PC-3 (cell line): ENCODE measurements at regions not wholly inside any gene's neighbourhood (a gene's known extent, or its start where the extent isn't known, plus 50 kb on each side); places are given as distances from the start of the nearest gene placed in this dataset.

Source experiments
- ATAC-seq: fragments of 200-7000 bp; cut with Tn5 transposase; 2 replicates; pipeline ENCODE4 v1.9.1; 2020; ENCODE audit warnings: mild to moderate bottlenecking, moderate library complexity
- BruUV-seq: library from RNA; stranded (reverse); fragments of 400-500 nt; replicated peaks from 2 replicates; lab custom pipeline; 2021; lab: Mats Ljungman, UMichigan
- CTCF ChIA-PET: fragments of 300-600 bp; sonication (Branson Sonifier 250); formaldehyde crosslinking; loops from one replicate; lab custom pipeline; 2022; ENCODE audit warnings: antibody characterized with exemption; lab: Charles Lee
- POLR2A ChIA-PET: fragments of 300-600 bp; sonication (Branson Sonifier 250); formaldehyde crosslinking; loops from one replicate; lab custom pipeline; 2022; ENCODE audit warnings: antibody characterized with exemption; ENCODE audit not compliant: unreplicated experiment; lab: Charles Lee
- DNase-seq: peaks from one replicate; pipeline ENCODE4 v3.0.0-alpha.2; 2015
- H2AFZ ChIP-seq: fragments of 300-600 bp; sonication (generic); 2 replicates; pipeline ENCODE4 v1.6.0; 2016; ENCODE audit warnings: antibody characterized with exemption, low read length
- H3F3A ChIP-seq: fragments of 300-600 bp; sonication (generic); one replicate; pipeline ENCODE4 v1.6.0; 2017; ENCODE audit warnings: antibody characterized with exemption, low read length, control low read depth, mild to moderate bottlenecking; ENCODE audit not compliant: unreplicated experiment
- H3K27ac ChIP-seq: fragments of 300-600 bp; sonication (generic); 2 replicates; pipeline ENCODE4 v1.5.1; 2016; ENCODE audit warnings: mild to moderate bottlenecking, low read length
- H3K27me3 ChIP-seq: fragments of 300-600 bp; sonication (generic); 2 replicates; pipeline ENCODE4 v1.6.1; 2016; ENCODE audit warnings: low read length, mixed read lengths
- H3K36me3 ChIP-seq: fragments of 300-600 bp; sonication (generic); 2 replicates; pipeline ENCODE4 v1.6.1; 2016; ENCODE audit warnings: low read depth, mixed run types, low read length, mixed read lengths
- H3K4me1 ChIP-seq: fragments of 300-600 bp; sonication (generic); 2 replicates; pipeline ENCODE4 v1.5.1; 2016; ENCODE audit warnings: low read length; ENCODE audit not compliant: insufficient read depth
- H3K4me2 ChIP-seq: fragments of 300-600 bp; sonication (generic); 2 replicates; pipeline ENCODE4 v1.6.0; 2016; ENCODE audit warnings: low read length
- H3K4me3 ChIP-seq: fragments of 300-600 bp; sonication (generic); 2 replicates; pipeline ENCODE4 v1.5.1; 2016; ENCODE audit warnings: mild to moderate bottlenecking, low read length, mixed read lengths
- H3K79me2 ChIP-seq: fragments of 300-600 bp; sonication (generic); 2 replicates; pipeline ENCODE4 v1.6.1; 2017; ENCODE audit warnings: low read length, mixed read lengths
- H3K9ac ChIP-seq: fragments of 300-600 bp; sonication (generic); 2 replicates; pipeline ENCODE4 v1.6.0; 2016; ENCODE audit warnings: mild to moderate bottlenecking, low read length
- H3K9me2 ChIP-seq: fragments of 300-600 bp; sonication (generic); replicated peaks from 2 replicates; pipeline ENCODE4 v1.6.1; 2016; ENCODE audit warnings: mixed run types, low read length, mixed read lengths
- H3K9me3 ChIP-seq: fragments of 300-600 bp; sonication (generic); 2 replicates; pipeline ENCODE4 v1.6.1; 2016; ENCODE audit warnings: low read length, mixed read lengths
- H4K20me1 ChIP-seq: fragments of 300-600 bp; sonication (generic); 2 replicates; pipeline ENCODE4 v1.6.1; 2016; ENCODE audit warnings: low read length, mixed read lengths
- EZH2 ChIP-seq: fragments of 300-600 bp; sonication (generic); IDR thresholded peaks from one replicate; pipeline ENCODE4 v1.6.1; 2017; ENCODE audit warnings: antibody characterized with exemption, mild to moderate bottlenecking, low read length; ENCODE audit not compliant: unreplicated experiment
- EZH2phosphoT487 ChIP-seq: fragments of 300-600 bp; sonication (generic); IDR thresholded peaks from 2 replicates; pipeline ENCODE4 v1.6.1; 2018; ENCODE audit warnings: mild to moderate bottlenecking, antibody characterized with exemption, low read length, borderline replicate concordance
- intact Hi-C: fragments of 100-400 bp; cut with micrococcal nuclease; formaldehyde crosslinking; loops from 2 replicates; pipeline ENCODE4 v1.9.0; 2023
- TF ChIP-seq, protein P1 (sequence below): fragments of 300-600 bp; sonication (generic); conservative IDR thresholded peaks from 2 replicates; pipeline ENCODE4 v1.5.1; 2017; ENCODE audit warnings: antibody characterized with exemption, low read depth, mild to moderate bottlenecking, low read length

DNA sequence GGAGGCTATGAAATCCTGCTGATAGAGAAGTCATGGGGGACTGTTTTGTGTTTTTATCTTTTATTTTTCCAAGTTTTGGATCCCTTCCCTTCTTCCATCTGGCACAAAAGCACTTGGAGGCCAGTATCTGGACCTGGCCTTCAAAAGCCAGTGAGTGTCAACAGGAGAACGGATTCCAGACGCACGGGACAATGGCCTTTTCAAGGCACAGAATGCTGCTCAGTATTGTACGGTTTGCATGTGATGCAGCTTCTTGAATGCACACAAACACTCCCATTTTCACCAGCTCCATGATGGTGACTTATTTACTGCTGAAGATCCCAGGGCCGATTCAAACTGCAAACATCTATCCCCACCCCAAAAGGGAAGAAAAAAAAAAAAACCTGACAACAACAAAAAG, 145.4 kb downstream of the CPEB2 start:
- no peak for TF ChIP-seq EZH2phosphoT487
- no peaks in the 10 kb centered on the region for H3F3A ChIP-seq
- no TSS peak for BruUV-seq
- ChIA-PET CTCF (no interaction called here), POLR2A (no interaction called here)
- no peaks in the 10 kb centered on the region for H3K9me2 ChIP-seq
- ATAC-seq (no peak), DNase-seq (no peak)
- H3K27me3 ChIP-seq: no peaks in the 10 kb centered on the region
- no peak overlapping the region for H3K27ac ChIP-seq
- H3K4me2 ChIP-seq: no peak overlapping the region
- H2AFZ ChIP-seq: no peak overlapping the region
- no peak overlapping the region for H3K4me3 ChIP-seq
- H4K20me1 ChIP-seq: no peaks in the 10 kb centered on the region
- H3K9ac ChIP-seq: no peak overlapping the region
- peaks cover 22% of the 10 kb centered on the region for H3K4me1 ChIP-seq
- H3K9me3 ChIP-seq: no peaks in the 10 kb centered on the region
- no peaks in the 10 kb centered on the region for H3K36me3 ChIP-seq
- no peaks in the 10 kb centered on the region for H3K79me2 ChIP-seq
- intact Hi-C loops: no loop called here

- Histone ChIP-seq H3K36me3 (no peaks in the 10 kb centered on the region), H3K9me2 (no peaks in the 10 kb centered on the region), H3K79me2 (no peaks in the 10 kb centered on the region), H3K27me3 (no peaks in the 10 kb centered on the region), H3K4me1 (peaks cover 22% of the 10 kb centered on the region), H4K20me1 (no peaks in the 10 kb centered on the region), H3F3A (no peaks in the 10 kb centered on the region), H3K4me2 (no peak overlapping the region), H2AFZ (no peak overlapping the region), H3K4me3 (no peak overlapping the region), H3K9ac (no peak overlapping the region), H3K9me3 (no peaks in the 10 kb centered on the region), H3K27ac (no peak overlapping the region)
- ATAC-seq: no peak
- ChIA-PET CTCF (no interaction called here), POLR2A (no interaction called here)
- no peak for DNase-seq
- no TSS peak for BruUV-seq
- TF ChIP-seq, protein P1, sequence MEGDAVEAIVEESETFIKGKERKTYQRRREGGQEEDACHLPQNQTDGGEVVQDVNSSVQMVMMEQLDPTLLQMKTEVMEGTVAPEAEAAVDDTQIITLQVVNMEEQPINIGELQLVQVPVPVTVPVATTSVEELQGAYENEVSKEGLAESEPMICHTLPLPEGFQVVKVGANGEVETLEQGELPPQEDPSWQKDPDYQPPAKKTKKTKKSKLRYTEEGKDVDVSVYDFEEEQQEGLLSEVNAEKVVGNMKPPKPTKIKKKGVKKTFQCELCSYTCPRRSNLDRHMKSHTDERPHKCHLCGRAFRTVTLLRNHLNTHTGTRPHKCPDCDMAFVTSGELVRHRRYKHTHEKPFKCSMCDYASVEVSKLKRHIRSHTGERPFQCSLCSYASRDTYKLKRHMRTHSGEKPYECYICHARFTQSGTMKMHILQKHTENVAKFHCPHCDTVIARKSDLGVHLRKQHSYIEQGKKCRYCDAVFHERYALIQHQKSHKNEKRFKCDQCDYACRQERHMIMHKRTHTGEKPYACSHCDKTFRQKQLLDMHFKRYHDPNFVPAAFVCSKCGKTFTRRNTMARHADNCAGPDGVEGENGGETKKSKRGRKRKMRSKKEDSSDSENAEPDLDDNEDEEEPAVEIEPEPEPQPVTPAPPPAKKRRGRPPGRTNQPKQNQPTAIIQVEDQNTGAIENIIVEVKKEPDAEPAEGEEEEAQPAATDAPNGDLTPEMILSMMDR: no peak
- TF ChIP-seq EZH2phosphoT487 (no peak), EZH2 (no peak)
- intact Hi-C loops: no loop called here
These were observed 145.9 kb downstream of the CPEB2 start for GRCh38 chr4:15148199-15148598.

DNA sequence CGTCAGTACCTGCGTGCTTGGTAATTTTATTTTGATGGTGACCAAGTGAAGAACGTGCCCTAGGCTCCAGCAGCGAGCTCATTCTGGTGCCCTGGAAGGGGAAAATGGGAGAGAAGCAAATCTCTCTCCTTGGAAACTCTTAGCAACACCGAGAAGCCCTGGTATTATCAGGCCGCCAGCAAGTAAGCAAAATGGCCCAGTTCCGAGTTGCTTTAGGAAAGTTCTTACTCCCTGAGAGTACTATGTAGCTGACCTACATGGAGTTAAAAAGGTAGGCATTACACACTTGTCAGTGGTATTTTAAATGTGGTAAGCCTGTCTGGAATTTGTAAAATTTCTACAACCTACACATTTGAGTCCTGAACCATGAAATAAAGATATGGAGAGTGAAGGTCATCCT, 146.4 kb downstream of the CPEB2 start:
- POLR2A ChIA-PET: no interaction called here

More for the DNA sequence above, 146.4 kb downstream of the CPEB2 start:
- H3K79me2 ChIP-seq: no peaks in the 10 kb centered on the region
- no peaks in the 10 kb centered on the region for H3F3A ChIP-seq
- H4K20me1 ChIP-seq: no peaks in the 10 kb centered on the region
- H3K9me3 ChIP-seq: no peaks in the 10 kb centered on the region
- intact Hi-C loops: no loop called here
- no peak overlapping the region for H3K9ac ChIP-seq
- CTCF ChIA-PET: no interaction called here
- H2AFZ ChIP-seq: no peak overlapping the region
- no TSS peak for BruUV-seq
- no peak overlapping the region for H3K4me3 ChIP-seq
- ATAC-seq (no peak), DNase-seq (no peak)
- TF ChIP-seq EZH2 (no peak), EZH2phosphoT487 (no peak)
- TF ChIP-seq, protein P1: no peak
- no peaks in the 10 kb centered on the region for H3K36me3 ChIP-seq
- H3K9me2 ChIP-seq: no peaks in the 10 kb centered on the region
- no peak overlapping the region for H3K4me2 ChIP-seq
- H3K27me3 ChIP-seq: no peaks in the 10 kb centered on the region
- no peak overlapping the region for H3K27ac ChIP-seq
- peaks cover 22% of the 10 kb centered on the region for H3K4me1 ChIP-seq
